OCI-LY1 (cell line): ENCODE measurements at regions not wholly inside any gene's neighbourhood (a gene's known extent, or its start where the extent isn't known, plus 50 kb on each side); places are given as distances from the start of the nearest gene placed in this dataset.

Experiments
- EZH2 ChIP-seq: fragments of 200-600 bp; sonication (generic), shearing (Covaris generic); IDR thresholded peaks from 2 replicates; pipeline ENCODE4 v1.8.0; 2017; ENCODE audit warnings: borderline replicate concordance, mixed run types, mild to moderate bottlenecking, antibody characterized with exemption, low read length, moderate library complexity, mixed read lengths
- TF ChIP-seq, protein P1 (sequence below): fragments of 200-600 bp; sonication (generic), shearing (Covaris generic); IDR thresholded peaks from 2 replicates; pipeline ENCODE4 v1.5.1; 2017; ENCODE audit warnings: mild to moderate bottlenecking, antibody characterized with exemption, low read length, moderate library complexity, mixed read lengths

DNA sequence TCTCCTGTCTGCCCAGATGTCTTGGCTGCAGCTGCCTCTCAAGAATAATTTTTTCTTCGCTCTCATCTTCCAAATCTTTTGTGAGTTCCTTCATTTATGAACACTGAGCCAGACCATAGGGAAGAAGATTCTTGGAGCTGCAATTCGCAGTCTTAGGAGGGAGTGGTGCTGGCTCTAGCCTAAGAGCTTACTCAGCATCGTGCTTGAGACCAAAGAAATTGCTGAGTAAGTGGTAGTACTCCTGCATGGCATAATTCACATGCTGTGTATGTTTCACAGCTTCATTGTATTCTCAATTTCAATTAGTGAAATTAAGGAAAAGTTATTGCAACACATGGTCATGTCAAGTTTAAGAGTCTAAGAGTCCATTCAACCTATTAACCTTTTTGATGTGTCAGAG lies 771.7 kb downstream of the ADCYAP1 start:
- TF ChIP-seq, protein P1, sequence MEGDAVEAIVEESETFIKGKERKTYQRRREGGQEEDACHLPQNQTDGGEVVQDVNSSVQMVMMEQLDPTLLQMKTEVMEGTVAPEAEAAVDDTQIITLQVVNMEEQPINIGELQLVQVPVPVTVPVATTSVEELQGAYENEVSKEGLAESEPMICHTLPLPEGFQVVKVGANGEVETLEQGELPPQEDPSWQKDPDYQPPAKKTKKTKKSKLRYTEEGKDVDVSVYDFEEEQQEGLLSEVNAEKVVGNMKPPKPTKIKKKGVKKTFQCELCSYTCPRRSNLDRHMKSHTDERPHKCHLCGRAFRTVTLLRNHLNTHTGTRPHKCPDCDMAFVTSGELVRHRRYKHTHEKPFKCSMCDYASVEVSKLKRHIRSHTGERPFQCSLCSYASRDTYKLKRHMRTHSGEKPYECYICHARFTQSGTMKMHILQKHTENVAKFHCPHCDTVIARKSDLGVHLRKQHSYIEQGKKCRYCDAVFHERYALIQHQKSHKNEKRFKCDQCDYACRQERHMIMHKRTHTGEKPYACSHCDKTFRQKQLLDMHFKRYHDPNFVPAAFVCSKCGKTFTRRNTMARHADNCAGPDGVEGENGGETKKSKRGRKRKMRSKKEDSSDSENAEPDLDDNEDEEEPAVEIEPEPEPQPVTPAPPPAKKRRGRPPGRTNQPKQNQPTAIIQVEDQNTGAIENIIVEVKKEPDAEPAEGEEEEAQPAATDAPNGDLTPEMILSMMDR: no peak
- TF ChIP-seq EZH2: no peak
